Choroid plexus epithelial cell (primary cell): ENCODE measurements at regions not wholly inside any gene's neighbourhood (a gene's known extent, or its start where the extent isn't known, plus 50 kb on each side); places are given as distances from the start of the nearest gene placed in this dataset.

ENCODE experiments used
- DNase-seq: peaks from one replicate; pipeline ENCODE4 v3.0.0-alpha.2; 2010; ENCODE audit warnings: low read depth
- H3K4me3 ChIP-seq: 2 replicates; pipeline ENCODE4 v1.5.1; 2011; ENCODE audit warnings: low read depth, mild to moderate bottlenecking, control low read depth, low read length, moderate library complexity
- TF ChIP-seq, protein P1 (sequence below): conservative IDR thresholded peaks from 2 replicates; pipeline ENCODE4 v1.5.1; 2011; ENCODE audit warnings: low read depth, mild to moderate bottlenecking, control low read depth, inconsistent platforms, low read length, moderate library complexity

DNA sequence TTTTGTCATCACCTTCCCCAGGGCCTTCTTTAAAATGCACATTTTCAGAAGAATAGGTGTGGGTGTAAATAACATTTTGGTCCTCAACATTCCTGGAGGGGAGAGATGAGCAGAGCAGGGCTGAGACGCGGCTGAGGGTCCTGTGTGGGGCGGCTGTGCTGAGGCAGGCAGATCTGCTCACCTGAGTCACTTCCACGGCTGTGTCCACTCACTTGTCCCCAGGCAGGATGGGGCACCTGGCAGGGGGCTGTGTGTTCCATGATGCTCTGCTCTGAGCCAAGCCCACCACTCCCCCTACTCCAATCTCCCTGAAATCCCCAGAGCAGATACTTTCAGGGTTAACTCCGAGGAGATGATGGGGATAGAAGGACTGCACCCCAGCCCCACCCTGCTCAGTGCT, 93.8 kb downstream of the GLRX3 start:
- no peak for DNase-seq
- TF ChIP-seq, protein P1, sequence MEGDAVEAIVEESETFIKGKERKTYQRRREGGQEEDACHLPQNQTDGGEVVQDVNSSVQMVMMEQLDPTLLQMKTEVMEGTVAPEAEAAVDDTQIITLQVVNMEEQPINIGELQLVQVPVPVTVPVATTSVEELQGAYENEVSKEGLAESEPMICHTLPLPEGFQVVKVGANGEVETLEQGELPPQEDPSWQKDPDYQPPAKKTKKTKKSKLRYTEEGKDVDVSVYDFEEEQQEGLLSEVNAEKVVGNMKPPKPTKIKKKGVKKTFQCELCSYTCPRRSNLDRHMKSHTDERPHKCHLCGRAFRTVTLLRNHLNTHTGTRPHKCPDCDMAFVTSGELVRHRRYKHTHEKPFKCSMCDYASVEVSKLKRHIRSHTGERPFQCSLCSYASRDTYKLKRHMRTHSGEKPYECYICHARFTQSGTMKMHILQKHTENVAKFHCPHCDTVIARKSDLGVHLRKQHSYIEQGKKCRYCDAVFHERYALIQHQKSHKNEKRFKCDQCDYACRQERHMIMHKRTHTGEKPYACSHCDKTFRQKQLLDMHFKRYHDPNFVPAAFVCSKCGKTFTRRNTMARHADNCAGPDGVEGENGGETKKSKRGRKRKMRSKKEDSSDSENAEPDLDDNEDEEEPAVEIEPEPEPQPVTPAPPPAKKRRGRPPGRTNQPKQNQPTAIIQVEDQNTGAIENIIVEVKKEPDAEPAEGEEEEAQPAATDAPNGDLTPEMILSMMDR = no peak
- no peak overlapping the region for H3K4me3 ChIP-seq

- H3K4me3 ChIP-seq = no peak overlapping the region
- TF ChIP-seq, protein P1 = no peak
- DNase-seq = no peak
Observed at GRCh38 chr10:130230611-130231010, 94.4 kb downstream of the GLRX3 start.

DNA sequence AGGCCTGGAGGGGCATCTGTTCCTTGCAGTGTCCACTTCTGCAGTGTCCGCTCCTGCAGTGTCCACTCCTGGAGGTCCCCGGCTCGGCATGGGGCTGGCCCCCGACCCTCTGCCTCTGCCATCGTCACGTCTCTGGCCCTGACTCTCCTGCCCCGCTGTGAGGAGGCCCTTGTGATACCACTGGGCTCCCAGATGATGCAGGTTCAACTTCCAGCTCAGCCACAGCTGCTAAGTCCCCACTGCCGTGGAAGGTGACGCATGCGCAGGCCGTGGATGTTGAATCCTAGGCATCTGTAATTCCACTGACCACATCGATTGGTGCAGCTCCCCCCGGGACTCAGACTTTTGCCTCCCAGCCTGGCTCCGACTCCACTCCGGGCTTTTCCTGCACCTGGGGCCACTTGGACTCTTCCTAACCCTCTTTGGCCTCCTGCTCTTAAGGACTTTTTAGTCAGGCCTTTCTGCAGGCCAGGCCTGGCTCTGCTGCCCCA, 95.1 kb downstream of the GLRX3 start:
- no peak for DNase-seq

DNA sequence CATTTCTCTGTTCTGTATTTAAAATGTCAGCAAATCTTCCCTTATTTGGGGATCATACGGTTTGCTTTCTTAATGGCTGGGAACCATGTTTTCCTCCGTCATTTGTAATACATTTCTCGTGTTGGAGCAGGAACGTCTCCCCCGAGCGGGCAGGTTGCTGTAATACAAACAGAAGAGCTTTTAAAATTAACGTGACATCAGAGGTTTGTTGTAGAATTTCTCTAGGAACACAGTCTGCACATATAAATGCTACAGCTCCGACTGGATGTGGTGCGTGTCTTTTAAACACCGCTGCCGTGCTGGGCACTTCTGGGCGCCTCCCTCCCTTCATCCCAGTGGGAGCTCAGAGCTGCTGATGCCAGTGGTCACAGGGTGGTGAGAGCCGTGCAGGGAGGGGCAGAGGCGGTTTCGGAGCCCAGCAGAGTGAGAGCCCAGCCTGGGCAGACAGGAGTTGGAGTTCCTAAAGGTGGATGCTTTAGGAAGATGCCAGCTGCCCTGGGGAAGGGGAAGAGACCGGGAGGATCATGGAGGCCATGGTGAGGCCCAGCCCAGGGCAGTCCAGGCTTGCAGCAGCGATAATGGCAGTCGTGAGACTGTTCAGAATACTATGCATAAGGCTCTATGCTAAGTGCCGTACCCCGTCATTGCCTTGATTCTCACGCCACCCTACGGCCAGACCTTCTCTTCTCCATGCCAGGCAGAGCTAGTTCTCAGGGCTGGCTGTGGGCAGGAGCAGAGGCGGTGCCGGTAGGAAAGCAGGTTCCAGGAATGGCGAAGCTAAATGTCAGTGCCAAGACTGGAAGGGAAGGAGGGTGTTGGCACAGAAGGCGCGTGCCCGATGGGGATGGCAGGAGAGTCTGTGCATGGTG, 96.2 kb downstream of the GLRX3 start:
- TF ChIP-seq, protein P1 = no peak
- no peak for DNase-seq
- no peak overlapping the region for H3K4me3 ChIP-seq

More for the DNA sequence above, 95.1 kb downstream of the GLRX3 start:
- no peak overlapping the region for H3K4me3 ChIP-seq
- TF ChIP-seq, protein P1 = no peak

- no peak overlapping the region for H3K4me3 ChIP-seq
- TF ChIP-seq, protein P1 = no peak
- DNase-seq = no peak
Observed at GRCh38 chr10:130233035-130233360, 96.8 kb downstream of the GLRX3 start.

DNA sequence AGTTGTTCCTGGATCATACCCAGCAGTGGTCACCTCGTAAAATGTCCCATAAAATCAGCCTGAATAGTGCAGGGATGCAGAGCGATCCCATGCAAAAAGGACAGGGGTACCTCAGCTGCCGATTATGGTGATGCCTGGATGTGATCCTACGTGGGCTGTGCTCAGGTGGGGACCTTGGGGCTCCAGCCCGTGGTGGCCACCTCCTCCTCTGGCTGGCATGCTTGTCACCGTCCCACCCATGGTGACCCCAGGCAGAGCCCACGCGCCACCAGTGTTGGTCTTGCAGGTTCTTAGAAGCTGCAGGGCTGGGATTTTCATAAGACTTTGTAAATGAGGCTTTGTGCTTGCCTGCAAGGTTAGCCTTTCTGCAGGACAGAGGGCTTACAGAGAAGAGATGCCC, 97.2 kb downstream of the GLRX3 start:
- TF ChIP-seq, protein P1 = no peak
- no peak for DNase-seq
- no peak overlapping the region for H3K4me3 ChIP-seq
